ENCODE measurements at regions not wholly inside any gene's neighbourhood (a gene's known extent, or its start where the extent isn't known, plus 50 kb on each side); places are given as distances from the start of the nearest gene placed in this dataset.

GRCh38 chr10:33533612-33534011 lies 199.1 kb upstream of the NRP1 start:
- H4K5ac ChIP-seq (ENCODE audit: insufficient read length, low read depth, low read length) = no peak overlapping the region
- 92% methylated on average over 5 of the region's 5 CpGs; no CpG with 5 or more reads in 1 of the 2 experiments for WGBS, 2 experiments (ENCODE audit: extremely low coverage in 1 of 2, insufficient coverage in 1 of 2, insufficient read length in 1 of 2, insufficient replicate concordance in 2 of 2, low coverage in 1 of 2, low lambda C conversion rate in 2 of 2, missing lambda C conversion rate in 1 of 2)
- H2AK5ac ChIP-seq (ENCODE audit: low read depth, low read length) = no peak overlapping the region
- H3K4me3 ChIP-seq (ENCODE audit: extremely low read depth in 1 of 4, insufficient read depth in 2 of 4, low read depth in 3 of 4, low read length in 4 of 4) = no peak overlapping the region
- peaks cover 0 to 4% (median 0%) of the 10 kb centered on the region in 4 experiments; a peak in 2 of 8 replicates for H3K36me3 ChIP-seq (ENCODE audit: control insufficient read depth in 2 of 4, insufficient read depth in 4 of 4, low read length in 3 of 4)
- no peak overlapping the region for H2BK120ac ChIP-seq (replicated peaks; ENCODE audit: low read depth, low read length)
- ChIA-PET POLR2A (ENCODE audit: partially characterized antibody) (no interaction called here), CTCF (ENCODE audit: partially characterized antibody) (no interaction called here)
- H2AFZ ChIP-seq (ENCODE audit: low read length) = no peak overlapping the region
- H3K4me1 ChIP-seq (replicated peaks in 1 of 4; ENCODE audit: control insufficient read depth in 3 of 4, insufficient read depth in 4 of 4, low read length in 3 of 4) = peaks cover 2 to 9% (median 8%) of the 10 kb centered on the region in 4 experiments; a peak in 6 of 7 replicates
- H3K14ac ChIP-seq (ENCODE audit: insufficient read length) = no peak overlapping the region
- H4K91ac ChIP-seq (replicated peaks; ENCODE audit: insufficient read length, low read length) = no peak overlapping the region
- no peak overlapping the region for H4K8ac ChIP-seq (ENCODE audit: extremely low read depth, insufficient read depth, low read length)
- no peak overlapping the region for H2BK12ac ChIP-seq (ENCODE audit: low read depth, low read length)
- no peak overlapping the region for H2BK15ac ChIP-seq (ENCODE audit: low read length)
- H3K9ac ChIP-seq (replicated peaks in 1 of 4; ENCODE audit: extremely low read depth in 1 of 4, low read depth in 3 of 4, low read length in 3 of 4) = no peak overlapping the region
- no peaks in the 10 kb centered on the region for H3K79me1 ChIP-seq (ENCODE audit: low read depth, low read length)
- H3K56ac ChIP-seq (replicated peaks; ENCODE audit: insufficient read length, low read depth, low read length) = no peak overlapping the region
- H3K23ac ChIP-seq (ENCODE audit: insufficient read length) = no peak overlapping the region
- FAIRE-seq (no peak), DNase-seq (ENCODE audit: low read depth in 1 of 2, low spot score in 2 of 2) (no peak)
- no peak overlapping the region for H2BK5ac ChIP-seq (ENCODE audit: low read depth, low read length)
- H2BK20ac ChIP-seq (ENCODE audit: low read length) = no peak overlapping the region
- H3K18ac ChIP-seq (ENCODE audit: extremely low read depth, low read length) = no peak overlapping the region
- H3K27me3 ChIP-seq (replicated peaks in 1 of 4; ENCODE audit: control insufficient read depth in 3 of 4, extremely low read depth in 1 of 4, insufficient read depth in 3 of 4, low read length in 3 of 4) = no peaks in the 10 kb centered on the region
- no peak overlapping the region for H3K4ac ChIP-seq (replicated peaks; ENCODE audit: insufficient read length, low read depth, low read length)
- peaks cover 0 to 13% of the 10 kb centered on the region in 2 experiments; a peak in 2 of 4 replicates for H3K9me3 ChIP-seq (ENCODE audit: insufficient read depth in 2 of 2, low read depth in 1 of 2, low read length in 1 of 2)
- no peaks in the 10 kb centered on the region; the same call in 1 of the 2 replicates for H3K23me2 ChIP-seq (ENCODE audit: low read depth, low read length)
- H3K79me2 ChIP-seq (ENCODE audit: control insufficient read depth in 1 of 2, insufficient read depth in 2 of 2, low read length in 2 of 2) = no peaks in the 10 kb centered on the region
- H4K20me1 ChIP-seq (replicated peaks in 1 of 2; ENCODE audit: control insufficient read depth in 1 of 2, insufficient read depth in 2 of 2, low read length in 2 of 2) = no peaks in the 10 kb centered on the region
- H3K4me2 ChIP-seq (ENCODE audit: insufficient read depth in 1 of 2, low read depth in 2 of 2, low read length in 2 of 2) = no peak overlapping the region
- H3K27ac ChIP-seq (ENCODE audit: low read depth, low read length) = no peak overlapping the region
- no peak for TF ChIP-seq TCF12 (IDR thresholded peaks at IDR 0.05; ENCODE audit: low read depth, low read length)
- no peak for TF ChIP-seq SIN3A (conservative IDR thresholded peaks at IDR 0.05 in 1 of 2, IDR thresholded peaks at IDR 0.05 in 1 of 2; ENCODE audit: low read depth in 1 of 2, low read length in 2 of 2)
- TF ChIP-seq ZNF274 (IDR thresholded peaks at IDR 0.05; ENCODE audit: borderline replicate concordance, extremely low read depth, low read length) = no peak
- no peak for TF ChIP-seq SP4 (IDR thresholded peaks at IDR 0.05; ENCODE audit: low read length)
- no peak for TF ChIP-seq POLR2A (IDR thresholded peaks at IDR 0.05; ENCODE audit: control extremely low read depth in 1 of 2, low read depth in 2 of 2, low read length in 2 of 2)
- no peak for TF ChIP-seq GABPA (IDR thresholded peaks at IDR 0.05; ENCODE audit: borderline replicate concordance, insufficient read depth, low read length)
- TF ChIP-seq TEAD4 (IDR thresholded peaks at IDR 0.05; ENCODE audit: low read depth, low read length) = no peak
- no peak for TF ChIP-seq SIRT6 (IDR thresholded peaks at IDR 0.05; ENCODE audit: low read length)
- no peak for TF ChIP-seq EZH2 (IDR thresholded peaks at IDR 0.05; ENCODE audit: low read depth, low read length, severe bottlenecking)
- TF ChIP-seq RFX5 (IDR thresholded peaks at IDR 0.05; ENCODE audit: borderline replicate concordance, low read depth, low read length) = no peak
- no peak for TF ChIP-seq GTF2F1 (IDR thresholded peaks at IDR 0.05; ENCODE audit: borderline replicate concordance, low read depth, low read length)
- TF ChIP-seq SUZ12 (IDR thresholded peaks at IDR 0.05; ENCODE audit: low read length) = no peak
- no peak for TF ChIP-seq CTBP2 (IDR thresholded peaks at IDR 0.05; ENCODE audit: borderline replicate concordance, insufficient read depth, insufficient read length, low read length)
- no peak for TF ChIP-seq SAP30 (IDR thresholded peaks at IDR 0.05; ENCODE audit: insufficient read depth, insufficient replicate concordance, low read length)
- no peak for TF ChIP-seq SP1 (IDR thresholded peaks at IDR 0.05; ENCODE audit: low read depth, low read length)

All from H1 (cell line).